GM23338 (cell line): ENCODE measurements at regions not wholly inside any gene's neighbourhood (a gene's known extent, or its start where the extent isn't known, plus 50 kb on each side); places are given as distances from the start of the nearest gene placed in this dataset.

Experiments used
- ATAC-seq: fragments of 200-7000 bp; cut with Tn5 transposase; 3 replicates; pipeline ENCODE4 v1.9.1; 2020
- DNase-seq: peaks from one replicate; pipeline ENCODE4 v3.0.0-alpha.2; 2015; ENCODE audit warnings: low spot score
- H2AFZ ChIP-seq: fragments of 200-600 bp; sonication (generic); 2 replicates; pipeline ENCODE4 v1.8.0; 2016; ENCODE audit warnings: antibody characterized with exemption, mild to moderate bottlenecking, moderate library complexity
- H3F3A ChIP-seq: fragments of 200-600 bp; sonication (generic); replicated peaks from 2 replicates; pipeline ENCODE4 v1.8.0; 2017; ENCODE audit warnings: antibody characterized with exemption, mixed run types, low read depth
- H3K27ac ChIP-seq: fragments of 200-600 bp; sonication (generic); 2 replicates; pipeline ENCODE4 v1.6.1; 2016; ENCODE audit warnings: low read depth
- H3K27me3 ChIP-seq: fragments of 200-600 bp; sonication (generic); 2 replicates; pipeline ENCODE4 v1.8.0; 2016; ENCODE audit warnings: mild to moderate bottlenecking, mixed run types, moderate library complexity; ENCODE audit not compliant: insufficient read depth
- H3K36me3 ChIP-seq: fragments of 200-600 bp; sonication (generic); 2 replicates; pipeline ENCODE4 v1.8.0; 2016; ENCODE audit warnings: mild to moderate bottlenecking; ENCODE audit not compliant: insufficient read depth
- H3K4me1 ChIP-seq: fragments of 200-600 bp; sonication (generic); 2 replicates; pipeline ENCODE4 v1.8.0; 2016; ENCODE audit warnings: mild to moderate bottlenecking, moderate library complexity; ENCODE audit not compliant: insufficient read depth
- H3K4me2 ChIP-seq: fragments of 200-600 bp; sonication (generic); 2 replicates; pipeline ENCODE4 v1.7.1; 2017; ENCODE audit warnings: mixed run types
- H3K4me3 ChIP-seq: fragments of 200-600 bp; sonication (generic); 2 replicates; pipeline ENCODE4 v1.6.1; 2016; ENCODE audit warnings: mixed run types
- H3K79me2 ChIP-seq: fragments of 200-600 bp; sonication (generic); replicated peaks from 2 replicates; pipeline ENCODE4 v1.8.0; 2017; ENCODE audit warnings: mild to moderate bottlenecking; ENCODE audit not compliant: insufficient read depth
- H3K9me2 ChIP-seq: fragments of 200-600 bp; sonication (generic); 2 replicates; pipeline ENCODE4 v1.8.0; 2017; ENCODE audit not compliant: insufficient read depth
- H4K20me1 ChIP-seq: fragments of 200-600 bp; sonication (generic); replicated peaks from 2 replicates; pipeline ENCODE4 v1.8.0; 2017; ENCODE audit warnings: mild to moderate bottlenecking; ENCODE audit not compliant: insufficient read depth
- H3K27ac Mint-ChIP-seq: 2 replicates; pipeline ENCODE4 v1.8.0; 2020; ENCODE audit warnings: inconsistent platforms, mild to moderate bottlenecking, moderate library complexity, mixed read lengths
- H3K27me3 Mint-ChIP-seq: 3 replicates; pipeline ENCODE4 v1.8.0; 2022; ENCODE audit warnings: low read depth, mild to moderate bottlenecking, moderate library complexity, mixed read lengths, inconsistent platforms; ENCODE audit not compliant: insufficient read depth, poor library complexity
- H3K36me3 Mint-ChIP-seq: 3 replicates; pipeline ENCODE4 v1.8.0; 2021; ENCODE audit warnings: low read depth, mild to moderate bottlenecking, inconsistent platforms, moderate library complexity, mixed read lengths
- H3K4me1 Mint-ChIP-seq: 3 replicates; pipeline ENCODE4 v1.8.0; 2020; ENCODE audit warnings: mild to moderate bottlenecking, inconsistent platforms, mixed read lengths
- H3K4me3 Mint-ChIP-seq: 3 replicates; pipeline ENCODE4 v1.8.0; 2021; ENCODE audit warnings: moderate library complexity, mild to moderate bottlenecking, inconsistent platforms, mixed read lengths
- H3K9me3 Mint-ChIP-seq: 3 replicates; pipeline ENCODE4 v1.8.0; 2020; ENCODE audit warnings: moderate library complexity, mild to moderate bottlenecking, inconsistent platforms, mixed read lengths
- CREB1 ChIP-seq: fragments of 250-450 bp; sonication (Bioruptor Pico); IDR thresholded peaks from 2 replicates; pipeline ENCODE4 v1.5.0; 2020; ENCODE audit warnings: low read depth, mild to moderate bottlenecking, moderate library complexity
- EZH2 ChIP-seq: fragments of 200-600 bp; sonication (generic); IDR thresholded peaks from one replicate; pipeline ENCODE4 v1.8.0; 2017; ENCODE audit warnings: antibody characterized with exemption, mild to moderate bottlenecking, low read depth; ENCODE audit not compliant: unreplicated experiment
- NANOG ChIP-seq: IDR thresholded peaks from 2 replicates; pipeline ENCODE4 v1.6.1; 2016; ENCODE audit warnings: antibody characterized with exemption, borderline replicate concordance
- STAT1 ChIP-seq: IDR thresholded peaks from one replicate; pipeline ENCODE4 v1.6.1; 2016; ENCODE audit warnings: antibody characterized with exemption; ENCODE audit not compliant: unreplicated experiment
- ZNF114 ChIP-seq: fragments of 250-450 bp; sonication (Bioruptor Pico); IDR thresholded peaks from 2 replicates; pipeline ENCODE4 v1.5.0; 2020; ENCODE audit warnings: mild to moderate bottlenecking, moderate library complexity
- ZNF331 ChIP-seq: fragments of 250-450 bp; sonication (Bioruptor Pico); IDR thresholded peaks from 2 replicates; pipeline ENCODE4 v1.5.0; 2020; ENCODE audit warnings: low read depth, mild to moderate bottlenecking, moderate library complexity
- TF ChIP-seq, protein P1 (sequence below): fragments of 250-450 bp; sonication (Bioruptor Pico); IDR thresholded peaks from 2 replicates; pipeline ENCODE4 v1.5.0; 2020; ENCODE audit warnings: mild to moderate bottlenecking, moderate library complexity

- H3K4me3 Mint-ChIP-seq: no peak overlapping the region
- H3K4me2 ChIP-seq: no peak overlapping the region
Observed at GRCh38 chr9:28730111-28730510, 1156.8 kb upstream of the C9orf72 start.

More at GRCh38 chr9:28730111-28730510, 1156.8 kb upstream of the C9orf72 start:
- Histone ChIP-seq H3K79me2 (no peaks in the 10 kb centered on the region), H3K4me3 (no peak overlapping the region), H3F3A (no peaks in the 10 kb centered on the region), H3K36me3 (no peaks in the 10 kb centered on the region), H2AFZ (no peak overlapping the region), H3K27ac (no peak overlapping the region), H3K4me1 (no peaks in the 10 kb centered on the region), H4K20me1 (no peaks in the 10 kb centered on the region), H3K9me2 (no peaks in the 10 kb centered on the region), H3K27me3 (no peaks in the 10 kb centered on the region)
- no peak for TF ChIP-seq NANOG
- TF ChIP-seq EZH2: no peak
- TF ChIP-seq CREB1 (CRISPR knock-in tag): no peak
- no peak for TF ChIP-seq ZNF331 (CRISPR knock-in tag)
- TF ChIP-seq, protein P1, sequence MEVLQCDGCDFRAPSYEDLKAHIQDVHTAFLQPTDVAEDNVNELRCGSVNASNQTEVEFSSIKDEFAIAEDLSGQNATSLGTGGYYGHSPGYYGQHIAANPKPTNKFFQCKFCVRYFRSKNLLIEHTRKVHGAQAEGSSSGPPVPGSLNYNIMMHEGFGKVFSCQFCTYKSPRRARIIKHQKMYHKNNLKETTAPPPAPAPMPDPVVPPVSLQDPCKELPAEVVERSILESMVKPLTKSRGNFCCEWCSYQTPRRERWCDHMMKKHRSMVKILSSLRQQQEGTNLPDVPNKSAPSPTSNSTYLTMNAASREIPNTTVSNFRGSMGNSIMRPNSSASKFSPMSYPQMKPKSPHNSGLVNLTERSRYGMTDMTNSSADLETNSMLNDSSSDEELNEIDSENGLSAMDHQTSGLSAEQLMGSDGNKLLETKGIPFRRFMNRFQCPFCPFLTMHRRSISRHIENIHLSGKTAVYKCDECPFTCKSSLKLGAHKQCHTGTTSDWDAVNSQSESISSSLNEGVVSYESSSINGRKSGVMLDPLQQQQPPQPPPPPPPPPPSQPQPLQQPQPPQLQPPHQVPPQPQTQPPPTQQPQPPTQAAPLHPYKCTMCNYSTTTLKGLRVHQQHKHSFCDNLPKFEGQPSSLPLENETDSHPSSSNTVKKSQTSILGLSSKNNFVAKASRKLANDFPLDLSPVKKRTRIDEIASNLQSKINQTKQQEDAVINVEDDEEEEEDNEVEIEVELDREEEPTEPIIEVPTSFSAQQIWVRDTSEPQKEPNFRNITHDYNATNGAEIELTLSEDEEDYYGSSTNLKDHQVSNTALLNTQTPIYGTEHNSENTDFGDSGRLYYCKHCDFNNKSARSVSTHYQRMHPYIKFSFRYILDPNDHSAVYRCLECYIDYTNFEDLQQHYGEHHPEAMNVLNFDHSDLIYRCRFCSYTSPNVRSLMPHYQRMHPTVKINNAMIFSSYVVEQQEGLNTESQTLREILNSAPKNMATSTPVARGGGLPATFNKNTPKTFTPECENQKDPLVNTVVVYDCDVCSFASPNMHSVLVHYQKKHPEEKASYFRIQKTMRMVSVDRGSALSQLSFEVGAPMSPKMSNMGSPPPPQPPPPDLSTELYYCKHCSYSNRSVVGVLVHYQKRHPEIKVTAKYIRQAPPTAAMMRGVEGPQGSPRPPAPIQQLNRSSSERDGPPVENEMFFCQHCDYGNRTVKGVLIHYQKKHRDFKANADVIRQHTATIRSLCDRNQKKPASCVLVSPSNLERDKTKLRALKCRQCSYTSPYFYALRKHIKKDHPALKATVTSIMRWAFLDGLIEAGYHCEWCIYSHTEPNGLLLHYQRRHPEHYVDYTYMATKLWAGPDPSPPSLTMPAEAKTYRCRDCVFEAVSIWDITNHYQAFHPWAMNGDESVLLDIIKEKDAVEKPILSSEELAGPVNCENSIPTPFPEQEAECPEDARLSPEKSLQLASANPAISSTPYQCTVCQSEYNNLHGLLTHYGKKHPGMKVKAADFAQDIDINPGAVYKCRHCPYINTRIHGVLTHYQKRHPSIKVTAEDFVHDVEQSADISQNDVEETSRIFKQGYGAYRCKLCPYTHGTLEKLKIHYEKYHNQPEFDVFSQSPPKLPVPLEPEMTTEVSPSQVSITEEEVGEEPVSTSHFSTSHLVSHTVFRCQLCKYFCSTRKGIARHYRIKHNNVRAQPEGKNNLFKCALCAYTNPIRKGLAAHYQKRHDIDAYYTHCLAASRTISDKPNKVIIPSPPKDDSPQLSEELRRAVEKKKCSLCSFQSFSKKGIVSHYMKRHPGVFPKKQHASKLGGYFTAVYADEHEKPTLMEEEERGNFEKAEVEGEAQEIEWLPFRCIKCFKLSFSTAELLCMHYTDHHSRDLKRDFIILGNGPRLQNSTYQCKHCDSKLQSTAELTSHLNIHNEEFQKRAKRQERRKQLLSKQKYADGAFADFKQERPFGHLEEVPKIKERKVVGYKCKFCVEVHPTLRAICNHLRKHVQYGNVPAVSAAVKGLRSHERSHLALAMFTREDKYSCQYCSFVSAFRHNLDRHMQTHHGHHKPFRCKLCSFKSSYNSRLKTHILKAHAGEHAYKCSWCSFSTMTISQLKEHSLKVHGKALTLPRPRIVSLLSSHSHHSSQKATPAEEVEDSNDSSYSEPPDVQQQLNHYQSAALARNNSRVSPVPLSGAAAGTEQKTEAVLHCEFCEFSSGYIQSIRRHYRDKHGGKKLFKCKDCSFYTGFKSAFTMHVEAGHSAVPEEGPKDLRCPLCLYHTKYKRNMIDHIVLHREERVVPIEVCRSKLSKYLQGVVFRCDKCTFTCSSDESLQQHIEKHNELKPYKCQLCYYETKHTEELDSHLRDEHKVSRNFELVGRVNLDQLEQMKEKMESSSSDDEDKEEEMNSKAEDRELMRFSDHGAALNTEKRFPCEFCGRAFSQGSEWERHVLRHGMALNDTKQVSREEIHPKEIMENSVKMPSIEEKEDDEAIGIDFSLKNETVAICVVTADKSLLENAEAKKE (CRISPR knock-in tag): no peak
- TF ChIP-seq ZNF114 (CRISPR knock-in tag): no peak
- no peak for TF ChIP-seq STAT1
- H3K4me1 Mint-ChIP-seq: no peaks in the 10 kb centered on the region
- ATAC-seq (no peak), DNase-seq (no peak)
- H3K27me3 Mint-ChIP-seq: peaks cover 2% of the 10 kb centered on the region
- H3K27ac Mint-ChIP-seq: no peak overlapping the region
- no peaks in the 10 kb centered on the region for H3K9me3 Mint-ChIP-seq
- H3K36me3 Mint-ChIP-seq: no peaks in the 10 kb centered on the region
